ENCODE measurements at regions not wholly inside any gene's neighbourhood (a gene's known extent, or its start where the extent isn't known, plus 50 kb on each side); places are given as distances from the start of the nearest gene placed in this dataset.

DNA sequence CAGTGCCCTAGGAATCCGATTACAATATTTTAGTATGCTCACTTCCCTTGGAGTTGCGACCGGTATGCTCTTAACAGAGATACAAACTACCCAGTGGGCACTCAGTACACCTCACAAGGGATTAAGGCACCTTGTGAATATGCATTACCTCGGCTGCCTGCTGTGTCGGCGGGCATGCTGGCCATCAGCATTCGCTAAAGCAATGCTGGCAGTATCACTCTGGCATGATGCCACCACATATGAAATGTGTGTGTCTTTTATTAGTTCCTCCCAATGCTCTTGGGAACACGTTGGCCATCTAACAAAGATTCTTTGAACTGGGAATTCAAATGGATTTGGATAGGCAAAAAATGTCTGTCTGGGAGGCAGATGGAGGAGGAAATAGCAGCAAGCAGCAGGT is 67.4 kb upstream of the FOXB1 start:
- RAD21 ChIA-PET (ENCODE audit: low non-redundant PET in 1 of 2, low total read pairs in 2 of 2, uncharacterized antibody in 2 of 2, unreplicated experiment in 2 of 2), result no interaction called here
- TF ChIP-seq FOSL1 (IDR thresholded peaks at IDR 0.05; ENCODE audit: low read depth) (no peak), SRF (IDR thresholded peaks at IDR 0.05; ENCODE audit: low read depth) (no peak), TCF7L2 (IDR thresholded peaks at IDR 0.05; ENCODE audit: borderline replicate concordance, extremely low read depth, insufficient read depth, insufficient read length) (no peak), POLR2A (IDR thresholded peaks at IDR 0.05; ENCODE audit: borderline replicate concordance, extremely low read depth, insufficient read depth, insufficient read length) (no peak), RAD21 (IDR thresholded peaks at IDR 0.05; ENCODE audit: low read depth) (no peak), POLR2AphosphoS5 (IDR thresholded peaks at IDR 0.05; ENCODE audit: low read depth, low read length) (no peak), SP1 (IDR thresholded peaks at IDR 0.05; ENCODE audit: low read depth) (no peak), EZH2 (IDR thresholded peaks at IDR 0.05) (no peak)
- TF ChIP-seq, protein P1, sequence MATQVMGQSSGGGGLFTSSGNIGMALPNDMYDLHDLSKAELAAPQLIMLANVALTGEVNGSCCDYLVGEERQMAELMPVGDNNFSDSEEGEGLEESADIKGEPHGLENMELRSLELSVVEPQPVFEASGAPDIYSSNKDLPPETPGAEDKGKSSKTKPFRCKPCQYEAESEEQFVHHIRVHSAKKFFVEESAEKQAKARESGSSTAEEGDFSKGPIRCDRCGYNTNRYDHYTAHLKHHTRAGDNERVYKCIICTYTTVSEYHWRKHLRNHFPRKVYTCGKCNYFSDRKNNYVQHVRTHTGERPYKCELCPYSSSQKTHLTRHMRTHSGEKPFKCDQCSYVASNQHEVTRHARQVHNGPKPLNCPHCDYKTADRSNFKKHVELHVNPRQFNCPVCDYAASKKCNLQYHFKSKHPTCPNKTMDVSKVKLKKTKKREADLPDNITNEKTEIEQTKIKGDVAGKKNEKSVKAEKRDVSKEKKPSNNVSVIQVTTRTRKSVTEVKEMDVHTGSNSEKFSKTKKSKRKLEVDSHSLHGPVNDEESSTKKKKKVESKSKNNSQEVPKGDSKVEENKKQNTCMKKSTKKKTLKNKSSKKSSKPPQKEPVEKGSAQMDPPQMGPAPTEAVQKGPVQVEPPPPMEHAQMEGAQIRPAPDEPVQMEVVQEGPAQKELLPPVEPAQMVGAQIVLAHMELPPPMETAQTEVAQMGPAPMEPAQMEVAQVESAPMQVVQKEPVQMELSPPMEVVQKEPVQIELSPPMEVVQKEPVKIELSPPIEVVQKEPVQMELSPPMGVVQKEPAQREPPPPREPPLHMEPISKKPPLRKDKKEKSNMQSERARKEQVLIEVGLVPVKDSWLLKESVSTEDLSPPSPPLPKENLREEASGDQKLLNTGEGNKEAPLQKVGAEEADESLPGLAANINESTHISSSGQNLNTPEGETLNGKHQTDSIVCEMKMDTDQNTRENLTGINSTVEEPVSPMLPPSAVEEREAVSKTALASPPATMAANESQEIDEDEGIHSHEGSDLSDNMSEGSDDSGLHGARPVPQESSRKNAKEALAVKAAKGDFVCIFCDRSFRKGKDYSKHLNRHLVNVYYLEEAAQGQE (IDR thresholded peaks at IDR 0.05; ENCODE audit: low read depth), result no peak
- TF ChIP-seq, protein P2, sequence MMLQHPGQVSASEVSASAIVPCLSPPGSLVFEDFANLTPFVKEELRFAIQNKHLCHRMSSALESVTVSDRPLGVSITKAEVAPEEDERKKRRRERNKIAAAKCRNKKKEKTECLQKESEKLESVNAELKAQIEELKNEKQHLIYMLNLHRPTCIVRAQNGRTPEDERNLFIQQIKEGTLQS (IDR thresholded peaks at IDR 0.05), result no peak
- TF ChIP-seq, protein P3, sequence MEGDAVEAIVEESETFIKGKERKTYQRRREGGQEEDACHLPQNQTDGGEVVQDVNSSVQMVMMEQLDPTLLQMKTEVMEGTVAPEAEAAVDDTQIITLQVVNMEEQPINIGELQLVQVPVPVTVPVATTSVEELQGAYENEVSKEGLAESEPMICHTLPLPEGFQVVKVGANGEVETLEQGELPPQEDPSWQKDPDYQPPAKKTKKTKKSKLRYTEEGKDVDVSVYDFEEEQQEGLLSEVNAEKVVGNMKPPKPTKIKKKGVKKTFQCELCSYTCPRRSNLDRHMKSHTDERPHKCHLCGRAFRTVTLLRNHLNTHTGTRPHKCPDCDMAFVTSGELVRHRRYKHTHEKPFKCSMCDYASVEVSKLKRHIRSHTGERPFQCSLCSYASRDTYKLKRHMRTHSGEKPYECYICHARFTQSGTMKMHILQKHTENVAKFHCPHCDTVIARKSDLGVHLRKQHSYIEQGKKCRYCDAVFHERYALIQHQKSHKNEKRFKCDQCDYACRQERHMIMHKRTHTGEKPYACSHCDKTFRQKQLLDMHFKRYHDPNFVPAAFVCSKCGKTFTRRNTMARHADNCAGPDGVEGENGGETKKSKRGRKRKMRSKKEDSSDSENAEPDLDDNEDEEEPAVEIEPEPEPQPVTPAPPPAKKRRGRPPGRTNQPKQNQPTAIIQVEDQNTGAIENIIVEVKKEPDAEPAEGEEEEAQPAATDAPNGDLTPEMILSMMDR (IDR thresholded peaks at IDR 0.05 in 2 of 3, conservative IDR thresholded peaks at IDR 0.05 in 1 of 3; ENCODE audit: borderline replicate concordance in 1 of 3, insufficient read depth in 1 of 3, low read depth in 2 of 3, low read length in 2 of 3), result no peak
- TF ChIP-seq, protein P4, sequence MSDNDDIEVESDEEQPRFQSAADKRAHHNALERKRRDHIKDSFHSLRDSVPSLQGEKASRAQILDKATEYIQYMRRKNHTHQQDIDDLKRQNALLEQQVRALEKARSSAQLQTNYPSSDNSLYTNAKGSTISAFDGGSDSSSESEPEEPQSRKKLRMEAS (IDR thresholded peaks at IDR 0.05), result no peak
- H3K27ac ChIP-seq (ENCODE audit: low read depth, low read length), result no peak overlapping the region
- H3K36me3 ChIP-seq (ENCODE audit: control insufficient read depth in 1 of 2, insufficient read depth in 2 of 2, low read length in 2 of 2), result no peaks in the 10 kb centered on the region
- no peak overlapping the region for H3K4me3 ChIP-seq (replicated peaks in 1 of 2; ENCODE audit: low read depth in 1 of 2, low read length in 2 of 2)
- CTCF ChIA-PET, result no interaction called here
- intact Hi-C loops (cut with micrococcal nuclease), result no loop called here
- no TSS peak for BruUV-seq (replicated peaks)
- H4K20me1 ChIP-seq (ENCODE audit: insufficient read depth), result no peaks in the 10 kb centered on the region
- H2AFZ ChIP-seq (ENCODE audit: low read depth, low read length, poor library complexity, severe bottlenecking), result no peak overlapping the region
- H3K9ac ChIP-seq (ENCODE audit: low read length), result no peak overlapping the region
- POLR2A ChIA-PET, result no interaction called here
- no peaks in the 10 kb centered on the region for H3K9me3 ChIP-seq (ENCODE audit: control insufficient read depth in 1 of 2, insufficient read depth in 1 of 2, low read depth in 1 of 2, low read length in 2 of 2)
- DNase-seq (ENCODE audit: low read depth, low spot score), result no peak
- H3K79me2 ChIP-seq (ENCODE audit: insufficient read depth, low read length), result no peaks in the 10 kb centered on the region
- no peaks in the 10 kb centered on the region for H3K4me1 ChIP-seq (ENCODE audit: control insufficient read depth in 1 of 2, insufficient read depth in 2 of 2, low read length in 2 of 2)
- H3K9me2 ChIP-seq (ENCODE audit: insufficient read depth), result no peaks in the 10 kb centered on the region
- H3K27me3 ChIP-seq (ENCODE audit: insufficient read depth, low read length), result peaks cover 42% of the 10 kb centered on the region
- no peak for ATAC-seq
- H3K4me2 ChIP-seq (ENCODE audit: low read length), result no peak overlapping the region

Data from HCT116 (cell line).